MM.1S (cell line): ENCODE measurements at regions not wholly inside any gene's neighbourhood (a gene's known extent, or its start where the extent isn't known, plus 50 kb on each side); places are given as distances from the start of the nearest gene placed in this dataset.
"Not testable (repeated sequence)": the region's sequence is repeated elsewhere in the genome, so short reads cannot be mapped to it uniquely, and the experiment has no call there.

ENCODE experiments used
- DNase-seq: peaks from one replicate; pipeline ENCODE4 v3.0.0-alpha.2; 2015
- H2AFZ ChIP-seq: fragments of 300-600 bp; sonication (generic); 2 replicates; pipeline ENCODE4 v1.6.0; 2016; ENCODE audit warnings: antibody characterized with exemption, low read length
- H3F3A ChIP-seq: fragments of 300-600 bp; sonication (generic); 2 replicates; pipeline ENCODE4 v1.6.1; 2016; ENCODE audit warnings: mild to moderate bottlenecking, antibody characterized with exemption, low read length, moderate library complexity, mixed read lengths; ENCODE audit not compliant: insufficient read depth
- H3K27ac ChIP-seq: fragments of 300-600 bp; sonication (generic); 2 replicates; pipeline ENCODE4 v1.5.1; 2016; ENCODE audit warnings: mild to moderate bottlenecking, low read length
- H3K27me3 ChIP-seq: fragments of 300-600 bp; sonication (generic); replicated peaks from 2 replicates; pipeline ENCODE4 v1.6.0; 2016; ENCODE audit warnings: low read length; ENCODE audit not compliant: insufficient read depth
- H3K36me3 ChIP-seq: fragments of 300-600 bp; sonication (generic); replicated peaks from 2 replicates; pipeline ENCODE4 v1.6.1; 2016; ENCODE audit warnings: mild to moderate bottlenecking, low read length, mixed read lengths; ENCODE audit not compliant: insufficient read depth
- H3K4me1 ChIP-seq: fragments of 300-600 bp; sonication (generic); 2 replicates; pipeline ENCODE4 v1.6.1; 2016; ENCODE audit warnings: low read length, mixed read lengths
- H3K4me2 ChIP-seq: fragments of 300-600 bp; sonication (generic); 2 replicates; pipeline ENCODE4 v1.6.0; 2016; ENCODE audit warnings: low read depth, low read length
- H3K4me3 ChIP-seq: fragments of 300-600 bp; sonication (generic); 2 replicates; pipeline ENCODE4 v1.5.1; 2016; ENCODE audit warnings: low read length, mixed read lengths
- H3K79me2 ChIP-seq: fragments of 300-600 bp; sonication (generic); 2 replicates; pipeline ENCODE4 v1.6.1; 2016; ENCODE audit warnings: mixed run types, low read length, mixed read lengths
- H3K9ac ChIP-seq: fragments of 300-600 bp; sonication (generic); 2 replicates; pipeline ENCODE4 v1.6.1; 2016; ENCODE audit warnings: low read length, mixed read lengths
- H3K9me2 ChIP-seq: fragments of 300-600 bp; sonication (generic); replicated peaks from 2 replicates; pipeline ENCODE4 v1.6.1; 2016; ENCODE audit warnings: mild to moderate bottlenecking, low read length, mixed read lengths; ENCODE audit not compliant: insufficient read depth
- H3K9me3 ChIP-seq: fragments of 300-600 bp; sonication (generic); replicated peaks from 2 replicates; pipeline ENCODE4 v1.6.1; 2016; ENCODE audit warnings: mild to moderate bottlenecking, low read length, mixed read lengths; ENCODE audit not compliant: insufficient read depth
- H4K20me1 ChIP-seq: fragments of 300-600 bp; sonication (generic); 2 replicates; pipeline ENCODE4 v1.6.1; 2016; ENCODE audit warnings: mild to moderate bottlenecking, low read length, moderate library complexity, mixed read lengths; ENCODE audit not compliant: insufficient read depth
- CTCF ChIP-seq: fragments of 300-600 bp; sonication (generic); IDR thresholded peaks from 2 replicates; pipeline ENCODE4 v1.5.1; 2016; ENCODE audit warnings: antibody characterized with exemption, low read length, mixed read lengths
- EZH2 ChIP-seq: fragments of 300-600 bp; sonication (generic); optimal IDR thresholded peaks from 2 replicates; pipeline ENCODE3; 2017; ENCODE audit warnings: low read depth, mild to moderate bottlenecking, antibody characterized with exemption, low read length, mixed read lengths
- EZH2phosphoT487 ChIP-seq: fragments of 300-600 bp; sonication (generic); IDR thresholded peaks from 2 replicates; pipeline ENCODE4 v1.6.1; 2018; ENCODE audit warnings: antibody characterized with exemption, low read length

DNA sequence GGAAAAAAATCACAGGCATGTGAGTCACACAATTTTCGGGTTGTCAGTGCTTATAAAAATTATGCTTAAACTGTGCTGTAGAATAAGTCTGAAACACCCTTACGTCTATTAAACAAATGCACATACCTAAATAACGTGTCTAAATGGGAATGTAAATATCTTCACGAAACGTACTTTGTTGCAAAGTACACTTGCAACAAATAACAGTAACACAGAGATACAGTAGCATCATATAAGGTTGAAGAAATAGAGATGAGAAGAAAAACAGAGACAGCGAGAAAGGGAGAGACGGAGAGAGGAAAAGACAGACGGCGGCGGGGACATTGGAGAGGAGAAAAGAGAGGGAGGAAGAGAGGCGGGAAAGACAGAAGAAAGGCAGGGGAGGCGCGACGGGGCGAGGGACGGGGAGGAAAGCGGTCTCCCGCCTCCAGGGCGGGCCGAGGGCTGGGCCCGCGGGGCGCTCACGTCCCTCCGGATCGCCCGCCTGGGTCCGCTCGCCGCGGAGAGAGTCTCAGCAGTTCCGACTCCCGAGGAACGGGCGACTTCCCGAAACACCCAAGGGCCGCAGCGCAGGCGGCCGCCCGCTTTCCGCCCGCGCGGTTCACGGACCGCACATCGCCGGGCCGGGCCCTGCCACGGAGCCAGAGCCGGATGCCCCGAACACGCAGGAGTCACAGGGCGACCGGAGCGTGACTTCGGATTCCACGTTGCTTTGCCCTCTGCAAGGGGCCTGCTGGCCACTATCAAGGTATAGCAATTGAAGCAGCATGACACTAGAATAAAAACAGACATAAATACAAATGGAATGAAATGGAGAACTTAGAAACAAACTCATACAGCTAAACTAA lies 153.4 kb downstream of the LMLN start:
- Histone ChIP-seq H3K9ac (no peak overlapping the region), H2AFZ (no peak overlapping the region), H3K9me2 (no peaks in the 10 kb centered on the region), H3K36me3 (no peaks in the 10 kb centered on the region), H3K79me2 (no peaks in the 10 kb centered on the region), H3K9me3 (no peaks in the 10 kb centered on the region), H3F3A (no peaks in the 10 kb centered on the region), H3K27ac (no peak overlapping the region), H3K27me3 (no peaks in the 10 kb centered on the region), H4K20me1 (no peaks in the 10 kb centered on the region), H3K4me2 (no peak overlapping the region), H3K4me3 (no peak overlapping the region), H3K4me1 (0 out of 2 replicates have a peak, but pooled peaks cover 3% of the 10 kb centered on the region)
- DNase-seq: no peak
- TF ChIP-seq EZH2 (no peak), CTCF (no peak), EZH2phosphoT487 (no peak)

DNA sequence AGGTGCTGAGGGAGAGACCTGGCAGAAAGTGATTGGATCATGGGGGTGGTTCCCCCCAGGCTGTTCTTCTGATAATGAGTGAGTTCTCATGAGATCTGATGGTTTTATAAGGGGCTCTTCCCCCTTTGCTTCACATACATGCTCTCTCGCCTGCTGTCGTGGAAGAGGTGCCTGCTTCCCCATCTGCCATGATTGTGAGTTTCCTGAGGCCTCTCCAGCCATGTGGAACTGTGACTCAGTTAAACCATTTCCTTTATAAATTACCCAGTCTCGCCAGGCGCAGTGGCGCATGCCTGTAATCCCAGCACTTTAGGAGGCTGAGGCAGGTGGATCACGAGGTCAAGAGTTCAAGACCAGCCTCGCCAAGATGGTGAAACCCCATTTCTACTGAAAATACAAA lies 154.5 kb downstream of the LMLN start:
- H3K9me3 ChIP-seq: not testable (repeated sequence)

DNA sequence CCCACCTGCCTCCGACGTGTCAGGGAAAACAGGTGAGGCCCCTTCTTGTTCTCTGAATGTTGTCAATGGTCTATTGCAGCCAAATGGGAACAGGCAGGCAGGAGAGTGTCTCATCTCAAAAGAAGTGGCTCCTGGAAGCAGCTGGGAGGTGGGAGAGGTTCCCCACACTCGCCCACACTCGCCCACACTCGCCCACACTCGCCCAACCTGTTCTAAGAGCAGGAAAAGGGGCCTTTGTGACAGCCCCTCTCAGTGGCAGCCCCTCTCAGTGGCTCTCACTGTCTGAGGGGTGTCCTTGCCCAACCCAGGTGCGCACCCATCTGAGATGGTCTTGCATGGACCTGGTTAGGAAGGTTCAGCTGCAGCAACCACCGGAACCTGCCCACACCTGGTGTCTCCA lies 162.2 kb downstream of the LMLN start:
- H3K4me2 ChIP-seq, H3K27me3 ChIP-seq, H3K36me3 ChIP-seq, H3K9me2 ChIP-seq, H2AFZ ChIP-seq, H3K4me1 ChIP-seq, H3K27ac ChIP-seq, H3K79me2 ChIP-seq, H3K9ac ChIP-seq, DNase-seq, H3K9me3 ChIP-seq, H3F3A ChIP-seq, H3K4me3 ChIP-seq, H4K20me1 ChIP-seq: not testable (repeated sequence)

More for the DNA sequence above, 154.5 kb downstream of the LMLN start:
- not testable (repeated sequence) for H3K27ac ChIP-seq, H3K4me1 ChIP-seq, H3F3A ChIP-seq, H4K20me1 ChIP-seq, H3K79me2 ChIP-seq, H3K4me3 ChIP-seq, H2AFZ ChIP-seq, H3K9ac ChIP-seq, H3K9me2 ChIP-seq, H3K27me3 ChIP-seq, H3K4me2 ChIP-seq, DNase-seq, H3K36me3 ChIP-seq

- not testable (repeated sequence) for H3K9me2 ChIP-seq, H3K4me1 ChIP-seq, H3K27me3 ChIP-seq, H3K79me2 ChIP-seq, H3K9ac ChIP-seq, H4K20me1 ChIP-seq, H3K36me3 ChIP-seq, H3K27ac ChIP-seq, H3K9me3 ChIP-seq, H2AFZ ChIP-seq, H3K4me3 ChIP-seq, DNase-seq, H3F3A ChIP-seq, H3K4me2 ChIP-seq
Measured at GRCh38 chr3:198137038-198137835, 177.2 kb downstream of the LMLN start.

DNA sequence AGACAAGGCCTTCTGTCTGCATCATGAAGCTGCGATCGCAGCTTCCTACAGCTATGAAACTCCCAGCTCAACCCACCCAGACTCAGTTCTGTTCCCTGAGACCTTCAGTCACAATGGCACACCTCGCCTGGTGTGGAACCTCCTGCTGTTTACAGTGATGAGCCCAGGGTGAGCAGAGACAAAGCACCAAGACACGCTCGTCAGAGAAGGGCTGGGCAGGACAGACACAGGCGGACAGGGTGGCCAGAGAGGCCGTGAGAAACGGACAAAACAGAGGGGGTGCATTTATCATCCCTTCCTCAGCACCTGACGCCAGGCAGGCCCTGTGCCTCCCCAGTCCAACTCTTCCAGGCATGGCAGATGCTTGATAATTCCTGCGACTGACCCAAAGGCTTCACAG lies 178.2 kb downstream of the LMLN start:
- DNase-seq, H3K9ac ChIP-seq, H3K4me1 ChIP-seq, H3K36me3 ChIP-seq, H3K9me3 ChIP-seq, H3K27me3 ChIP-seq, H3K9me2 ChIP-seq, H4K20me1 ChIP-seq, H3K27ac ChIP-seq, H3K4me2 ChIP-seq, H3K4me3 ChIP-seq, H3F3A ChIP-seq, H2AFZ ChIP-seq, H3K79me2 ChIP-seq: not testable (repeated sequence)

DNA sequence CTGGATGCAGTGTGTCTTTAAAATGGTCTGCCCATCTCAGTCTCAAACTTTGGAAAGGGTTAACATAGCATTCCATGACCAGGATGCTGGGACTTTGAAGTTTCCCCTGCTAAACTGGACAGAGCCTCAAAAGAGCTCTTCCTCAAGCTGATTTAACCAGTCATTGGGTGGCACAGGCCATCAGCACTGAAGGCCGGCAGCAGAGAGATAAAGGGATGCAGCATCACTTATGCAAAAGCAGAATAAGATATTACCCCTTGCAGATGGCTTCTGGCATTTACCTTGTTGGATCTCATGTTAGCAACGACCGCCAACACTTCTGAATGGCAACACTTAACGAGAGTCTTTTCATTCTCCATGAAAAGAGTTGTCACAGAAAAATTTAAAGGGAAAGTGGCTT lies 179.0 kb downstream of the LMLN start:
- DNase-seq, H3K27ac ChIP-seq, H3K4me3 ChIP-seq, H3K9ac ChIP-seq, H3K27me3 ChIP-seq, H3F3A ChIP-seq, H3K79me2 ChIP-seq, H3K9me2 ChIP-seq, H3K9me3 ChIP-seq, H2AFZ ChIP-seq, H3K36me3 ChIP-seq, H3K4me1 ChIP-seq, H3K4me2 ChIP-seq, H4K20me1 ChIP-seq: not testable (repeated sequence)
